ENCODE measurements at regions not wholly inside any gene's neighbourhood (a gene's known extent, or its start where the extent isn't known, plus 50 kb on each side); places are given as distances from the start of the nearest gene placed in this dataset.

DNA sequence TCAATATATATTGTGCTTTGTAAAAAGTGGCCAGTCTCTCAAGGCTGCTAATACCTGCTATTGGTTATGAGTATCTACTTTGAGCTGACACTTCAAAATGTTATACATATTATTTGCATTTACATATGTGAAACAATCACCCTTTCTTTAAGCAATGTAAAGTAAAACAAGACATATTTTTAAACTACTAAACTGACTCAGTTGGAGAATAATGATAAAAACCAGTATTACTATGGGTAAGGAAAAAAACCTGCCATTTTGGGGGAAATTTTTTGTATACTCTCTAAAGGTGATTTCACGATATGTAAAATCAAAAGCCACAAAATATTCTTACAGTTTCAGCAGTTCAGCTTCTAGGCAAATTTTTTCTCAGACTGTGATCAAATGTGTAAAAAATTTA is 232.3 kb downstream of the PRL start:
- no peak overlapping the region for H3K4me3 ChIP-seq (ENCODE audit: control insufficient read depth in 2 of 3, extremely low read depth in 1 of 3, insufficient read depth in 2 of 3, low read depth in 1 of 3, low read length in 3 of 3)
- DNase-seq (ENCODE audit: low read depth, low spot score) (no peak), FAIRE-seq (no peak)
- no peaks in the 10 kb centered on the region for H3K36me3 ChIP-seq (ENCODE audit: control insufficient read depth in 2 of 2, extremely low read depth in 1 of 2, insufficient read depth in 2 of 2, low read length in 2 of 2)
- no peaks in the 10 kb centered on the region for H3K9me1 ChIP-seq (ENCODE audit: control insufficient read depth, extremely low read depth, insufficient read depth, low read length)
- H3K79me2 ChIP-seq (ENCODE audit: control insufficient read depth, insufficient read depth, low read length), result no peaks in the 10 kb centered on the region
- no peaks in the 10 kb centered on the region for H3K27me3 ChIP-seq (ENCODE audit: control insufficient read depth, extremely low read depth, insufficient read depth, low read length)
- dilution Hi-C loops (cut with MboI; ENCODE audit: extremely low pct_ligation_motif_present, low sequenced_read_pairs), result no loop called here
- no peak overlapping the region for H3K27ac ChIP-seq (ENCODE audit: control insufficient read depth, insufficient read depth, low read length)
- H4K20me1 ChIP-seq (ENCODE audit: control insufficient read depth, extremely low read depth, insufficient read depth, low read length), result no peaks in the 10 kb centered on the region
- H3K4me1 ChIP-seq (ENCODE audit: control insufficient read depth, extremely low read depth, insufficient read depth, low read length), result no peaks in the 10 kb centered on the region
- H3K4me2 ChIP-seq (ENCODE audit: control insufficient read depth, extremely low read depth, insufficient read depth, low read depth, low read length), result no peak overlapping the region
- no peak overlapping the region for H2AFZ ChIP-seq (ENCODE audit: control insufficient read depth, low read length)
- no peaks in the 10 kb centered on the region for H3K9me3 ChIP-seq (ENCODE audit: control insufficient read depth, low read depth, low read length)
- no peak overlapping the region for H3K9ac ChIP-seq (ENCODE audit: control insufficient read depth, extremely low read depth, insufficient read depth, low read length)
- TF ChIP-seq, protein P1, sequence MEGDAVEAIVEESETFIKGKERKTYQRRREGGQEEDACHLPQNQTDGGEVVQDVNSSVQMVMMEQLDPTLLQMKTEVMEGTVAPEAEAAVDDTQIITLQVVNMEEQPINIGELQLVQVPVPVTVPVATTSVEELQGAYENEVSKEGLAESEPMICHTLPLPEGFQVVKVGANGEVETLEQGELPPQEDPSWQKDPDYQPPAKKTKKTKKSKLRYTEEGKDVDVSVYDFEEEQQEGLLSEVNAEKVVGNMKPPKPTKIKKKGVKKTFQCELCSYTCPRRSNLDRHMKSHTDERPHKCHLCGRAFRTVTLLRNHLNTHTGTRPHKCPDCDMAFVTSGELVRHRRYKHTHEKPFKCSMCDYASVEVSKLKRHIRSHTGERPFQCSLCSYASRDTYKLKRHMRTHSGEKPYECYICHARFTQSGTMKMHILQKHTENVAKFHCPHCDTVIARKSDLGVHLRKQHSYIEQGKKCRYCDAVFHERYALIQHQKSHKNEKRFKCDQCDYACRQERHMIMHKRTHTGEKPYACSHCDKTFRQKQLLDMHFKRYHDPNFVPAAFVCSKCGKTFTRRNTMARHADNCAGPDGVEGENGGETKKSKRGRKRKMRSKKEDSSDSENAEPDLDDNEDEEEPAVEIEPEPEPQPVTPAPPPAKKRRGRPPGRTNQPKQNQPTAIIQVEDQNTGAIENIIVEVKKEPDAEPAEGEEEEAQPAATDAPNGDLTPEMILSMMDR (optimal IDR thresholded peaks at IDR 0.05 in 1 of 3, IDR thresholded peaks at IDR 0.05 in 1 of 3, conservative IDR thresholded peaks at IDR 0.05 in 1 of 3; ENCODE audit: extremely low read depth in 1 of 3, insufficient read depth in 2 of 3, low read length in 3 of 3), result no peak

DNA sequence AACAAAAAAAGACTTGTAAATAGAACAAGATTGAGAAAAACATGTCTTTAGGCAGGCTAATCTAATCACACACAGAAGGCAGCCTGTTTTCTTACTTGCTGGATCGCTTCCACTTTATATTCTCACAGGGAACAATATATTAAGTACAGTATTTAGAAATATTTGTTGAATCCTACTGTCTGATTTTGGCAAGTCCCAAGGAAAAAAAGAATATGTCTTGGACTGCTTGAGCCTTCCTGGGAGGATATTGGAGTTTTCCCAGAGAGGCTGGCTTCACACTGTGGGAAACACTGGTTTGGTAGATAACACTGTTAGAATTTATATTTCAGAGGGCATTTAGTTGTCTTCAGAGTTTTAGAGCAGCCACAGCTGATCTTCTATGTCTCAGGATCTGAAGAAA is 229.7 kb downstream of the PRL start:
- no peaks in the 10 kb centered on the region for H3K9me3 ChIP-seq (ENCODE audit: control insufficient read depth, low read depth, low read length)
- H4K20me1 ChIP-seq (ENCODE audit: control insufficient read depth, extremely low read depth, insufficient read depth, low read length), result no peaks in the 10 kb centered on the region
- dilution Hi-C loops (cut with MboI; ENCODE audit: extremely low pct_ligation_motif_present, low sequenced_read_pairs), result no loop called here
- TF ChIP-seq EZH2 (IDR thresholded peaks at IDR 0.05; ENCODE audit: low read length), result no peak
- TF ChIP-seq, protein P1 (optimal IDR thresholded peaks at IDR 0.05 in 1 of 3, IDR thresholded peaks at IDR 0.05 in 1 of 3, conservative IDR thresholded peaks at IDR 0.05 in 1 of 3; ENCODE audit: extremely low read depth in 1 of 3, insufficient read depth in 2 of 3, low read length in 3 of 3), result no peak
- DNase-seq (ENCODE audit: low read depth, low spot score) (no peak), FAIRE-seq (no peak)
- H3K79me2 ChIP-seq (ENCODE audit: control insufficient read depth, insufficient read depth, low read length), result no peaks in the 10 kb centered on the region
- no peaks in the 10 kb centered on the region for H3K27me3 ChIP-seq (ENCODE audit: control insufficient read depth, extremely low read depth, insufficient read depth, low read length)
- no peaks in the 10 kb centered on the region for H3K9me1 ChIP-seq (ENCODE audit: control insufficient read depth, extremely low read depth, insufficient read depth, low read length)
- no peak overlapping the region for H3K4me2 ChIP-seq (ENCODE audit: control insufficient read depth, extremely low read depth, insufficient read depth, low read depth, low read length)
- H3K4me3 ChIP-seq (ENCODE audit: control insufficient read depth in 2 of 3, extremely low read depth in 1 of 3, insufficient read depth in 2 of 3, low read depth in 1 of 3, low read length in 3 of 3), result no peak overlapping the region
- H2AFZ ChIP-seq (ENCODE audit: control insufficient read depth, low read length), result no peak overlapping the region
- no peaks in the 10 kb centered on the region for H3K4me1 ChIP-seq (ENCODE audit: control insufficient read depth, extremely low read depth, insufficient read depth, low read length)
- no peak overlapping the region for H3K9ac ChIP-seq (ENCODE audit: control insufficient read depth, extremely low read depth, insufficient read depth, low read length)
- H3K27ac ChIP-seq (ENCODE audit: control insufficient read depth, insufficient read depth, low read length), result no peak overlapping the region
- H3K36me3 ChIP-seq (ENCODE audit: control insufficient read depth in 2 of 2, extremely low read depth in 1 of 2, insufficient read depth in 2 of 2, low read length in 2 of 2), result no peaks in the 10 kb centered on the region

Data from keratinocyte (primary cell).